NB4 (cell line): ENCODE measurements at regions not wholly inside any gene's neighbourhood (a gene's known extent, or its start where the extent isn't known, plus 50 kb on each side); places are given as distances from the start of the nearest gene placed in this dataset.

Experiments used
- DNase-seq: peaks from one replicate; pipeline ENCODE4 v3.0.0; 2010; ENCODE audit warnings: low read depth
- H3K4me3 ChIP-seq: one replicate; pipeline ENCODE4 v1.5.1; 2011; ENCODE audit warnings: mild to moderate bottlenecking, low read depth, low read length, moderate library complexity
- MYC ChIP-seq: IDR thresholded peaks from 2 replicates; pipeline ENCODE4 v1.6.1; 2011; ENCODE audit warnings: low read depth, low read length
- POLR2A ChIP-seq: IDR thresholded peaks from 2 replicates; pipeline ENCODE4 v1.6.1; 2011; ENCODE audit warnings: mild to moderate bottlenecking; ENCODE audit not compliant: insufficient read length; ENCODE audit errors: extremely low read depth
- TF ChIP-seq, protein P1 (sequence below): IDR thresholded peaks from 2 replicates; pipeline ENCODE4 v1.6.1; 2011; ENCODE audit warnings: low read depth, low read length
- TF ChIP-seq, protein P2 (sequence below): IDR thresholded peaks from one replicate; pipeline ENCODE4 v1.5.1; 2012; ENCODE audit warnings: low read depth, low read length

DNA sequence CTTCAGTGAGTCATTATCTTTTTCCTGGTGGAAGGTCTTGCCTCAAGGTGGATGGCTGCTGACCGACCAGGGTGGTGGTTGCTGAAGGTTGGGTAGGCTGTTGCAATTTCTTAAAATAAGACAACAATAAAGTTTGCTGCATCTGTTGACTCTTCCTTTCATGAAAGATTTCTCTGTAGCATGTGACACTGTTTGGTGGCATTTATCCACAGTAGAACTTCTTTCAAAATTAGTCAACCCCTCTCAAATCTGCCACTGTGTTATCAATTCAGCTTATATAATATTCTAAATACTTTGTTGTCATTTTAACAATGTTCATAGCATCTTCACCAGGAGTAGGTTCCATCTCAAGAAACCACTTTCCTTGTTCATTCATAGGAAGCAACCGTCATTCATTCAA lies 66.8 kb upstream of the ATXN1 start:
- no peak for TF ChIP-seq POLR2A
- TF ChIP-seq, protein P1, sequence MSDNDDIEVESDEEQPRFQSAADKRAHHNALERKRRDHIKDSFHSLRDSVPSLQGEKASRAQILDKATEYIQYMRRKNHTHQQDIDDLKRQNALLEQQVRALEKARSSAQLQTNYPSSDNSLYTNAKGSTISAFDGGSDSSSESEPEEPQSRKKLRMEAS: no peak
- TF ChIP-seq, protein P2, sequence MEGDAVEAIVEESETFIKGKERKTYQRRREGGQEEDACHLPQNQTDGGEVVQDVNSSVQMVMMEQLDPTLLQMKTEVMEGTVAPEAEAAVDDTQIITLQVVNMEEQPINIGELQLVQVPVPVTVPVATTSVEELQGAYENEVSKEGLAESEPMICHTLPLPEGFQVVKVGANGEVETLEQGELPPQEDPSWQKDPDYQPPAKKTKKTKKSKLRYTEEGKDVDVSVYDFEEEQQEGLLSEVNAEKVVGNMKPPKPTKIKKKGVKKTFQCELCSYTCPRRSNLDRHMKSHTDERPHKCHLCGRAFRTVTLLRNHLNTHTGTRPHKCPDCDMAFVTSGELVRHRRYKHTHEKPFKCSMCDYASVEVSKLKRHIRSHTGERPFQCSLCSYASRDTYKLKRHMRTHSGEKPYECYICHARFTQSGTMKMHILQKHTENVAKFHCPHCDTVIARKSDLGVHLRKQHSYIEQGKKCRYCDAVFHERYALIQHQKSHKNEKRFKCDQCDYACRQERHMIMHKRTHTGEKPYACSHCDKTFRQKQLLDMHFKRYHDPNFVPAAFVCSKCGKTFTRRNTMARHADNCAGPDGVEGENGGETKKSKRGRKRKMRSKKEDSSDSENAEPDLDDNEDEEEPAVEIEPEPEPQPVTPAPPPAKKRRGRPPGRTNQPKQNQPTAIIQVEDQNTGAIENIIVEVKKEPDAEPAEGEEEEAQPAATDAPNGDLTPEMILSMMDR: no peak
- no peak for TF ChIP-seq MYC
- H3K4me3 ChIP-seq: no peak overlapping the region
- DNase-seq: no peak

DNA sequence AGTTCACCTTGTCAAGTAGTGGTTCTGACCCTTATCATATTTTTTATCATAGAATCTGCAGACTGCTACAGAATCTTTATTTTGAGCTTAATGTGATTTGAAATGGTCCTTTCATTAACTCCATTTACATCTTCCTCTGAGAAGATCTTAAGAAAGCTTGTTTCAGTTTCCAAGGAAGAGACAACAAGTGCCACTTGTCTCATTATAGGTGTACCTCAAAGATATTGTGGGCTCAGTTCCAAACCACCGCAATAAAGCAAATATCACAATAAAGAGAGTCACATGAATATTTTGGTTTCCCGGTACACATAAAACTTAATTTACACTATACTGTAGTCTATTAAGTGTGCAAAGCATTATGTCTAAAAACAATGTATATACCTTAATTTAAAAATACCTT lies 66.4 kb upstream of the ATXN1 start:
- TF ChIP-seq POLR2A: no peak
- TF ChIP-seq, protein P2: no peak
- TF ChIP-seq, protein P1: no peak
- no peak for DNase-seq
- no peak overlapping the region for H3K4me3 ChIP-seq

DNA sequence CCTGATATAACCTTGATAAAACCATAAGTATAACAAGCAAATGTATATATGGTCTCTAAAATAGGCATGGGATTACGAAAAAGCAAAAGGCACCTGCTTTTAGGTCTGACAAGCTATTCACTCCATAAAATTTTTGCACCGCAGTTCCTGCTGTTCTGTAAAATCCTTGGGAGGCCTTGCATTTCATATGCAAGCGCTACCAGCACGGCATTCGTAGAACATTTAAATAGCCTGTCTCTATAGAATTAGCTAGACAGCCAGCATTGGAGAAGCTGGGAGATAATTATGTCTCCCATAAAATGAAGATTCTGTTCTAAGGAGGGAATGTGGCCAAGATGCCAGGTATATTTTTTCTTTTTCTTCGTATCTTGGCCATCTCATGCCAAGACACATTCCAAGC lies 64.5 kb upstream of the ATXN1 start:
- TF ChIP-seq, protein P1: no peak
- no peak for TF ChIP-seq POLR2A
- TF ChIP-seq, protein P2: no peak
- no peak for TF ChIP-seq MYC
- DNase-seq: no peak

DNA sequence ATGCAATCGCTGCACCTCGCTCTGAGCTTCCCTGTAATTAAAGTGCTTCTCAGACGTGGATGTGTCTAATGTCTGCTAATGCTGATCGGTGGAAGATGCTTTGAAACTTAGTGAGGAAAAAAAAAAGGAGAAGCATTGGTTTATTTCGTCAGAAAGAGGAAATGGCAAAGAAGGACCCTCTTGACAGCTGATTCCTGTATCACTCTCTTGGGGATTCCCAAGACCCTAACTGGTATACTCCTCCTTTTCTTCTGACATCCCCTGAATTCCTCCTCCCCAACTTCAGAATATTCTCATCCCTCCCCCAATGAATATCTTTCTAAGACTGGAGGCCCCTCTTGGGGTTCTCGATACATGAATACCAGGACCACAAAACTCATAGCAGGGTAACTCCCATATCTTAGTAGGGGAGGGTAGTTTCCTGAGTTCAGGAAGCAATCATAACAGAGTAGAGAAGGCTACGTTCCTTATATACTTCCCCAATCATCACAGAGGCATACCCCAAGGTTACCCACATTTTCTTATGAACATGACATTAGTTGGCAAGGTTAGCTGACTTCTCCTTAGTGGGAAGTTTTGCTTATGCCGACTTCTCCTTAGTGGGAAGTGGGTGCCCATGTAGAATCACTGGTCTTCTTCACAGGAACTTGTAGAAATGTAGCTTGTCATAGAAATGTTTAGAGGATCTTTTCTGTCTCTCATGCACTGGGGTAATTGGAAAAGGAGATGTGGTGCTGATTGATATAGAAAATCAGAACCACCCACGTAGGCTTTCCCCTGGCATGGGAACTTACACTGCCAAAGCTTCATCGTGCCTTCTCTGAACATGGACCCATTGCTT lies 63.8 kb upstream of the ATXN1 start:
- H3K4me3 ChIP-seq: no peak overlapping the region
- DNase-seq: peak; percentile 66
- TF ChIP-seq, protein P2: no peak
- TF ChIP-seq, protein P1: no peak
- TF ChIP-seq MYC (no peak), POLR2A (no peak)

More for the DNA sequence above, 64.5 kb upstream of the ATXN1 start:
- no peak overlapping the region for H3K4me3 ChIP-seq

DNA sequence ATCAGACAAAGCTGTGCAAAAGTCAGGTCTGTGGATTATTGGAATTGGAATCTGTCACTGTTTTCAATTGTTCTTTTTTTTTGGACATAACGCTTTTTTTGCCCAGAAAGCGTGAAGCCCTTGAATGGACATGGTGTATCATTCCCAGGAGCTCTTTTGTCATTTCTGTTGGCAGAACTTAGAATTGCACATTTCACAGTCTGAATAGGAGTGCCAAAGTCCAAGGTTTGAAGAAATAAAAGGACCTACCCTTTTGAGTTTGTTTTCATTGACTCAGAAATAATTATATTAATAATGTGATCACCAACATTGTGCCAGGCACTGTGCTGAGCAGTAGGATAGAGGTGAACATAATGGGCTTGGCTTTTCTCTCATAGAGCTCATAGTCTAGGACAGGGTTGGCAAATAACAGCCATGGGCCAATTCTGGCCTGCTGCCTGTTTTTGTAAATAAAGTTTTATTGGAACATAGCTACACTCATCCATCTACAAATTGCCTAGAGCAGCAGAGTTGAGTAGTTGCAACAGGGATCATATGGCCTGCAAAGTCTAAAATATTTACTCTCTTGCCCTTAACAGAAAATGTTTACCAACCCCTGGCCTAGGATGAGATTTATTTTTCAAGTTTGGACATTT lies 62.6 kb upstream of the ATXN1 start:
- TF ChIP-seq, protein P2: no peak
- no peak for TF ChIP-seq MYC
- TF ChIP-seq POLR2A: no peak
- TF ChIP-seq, protein P1: no peak
- DNase-seq: no peak
- H3K4me3 ChIP-seq: no peak overlapping the region
